GM13977 (cell line): ENCODE measurements at regions not wholly inside any gene's neighbourhood (a gene's known extent, or its start where the extent isn't known, plus 50 kb on each side); places are given as distances from the start of the nearest gene placed in this dataset.

Experiments used
- DNase-seq: peaks from one replicate; pipeline ENCODE4 v3.0.0; 2012; ENCODE audit warnings: low spot score
- CTCF ChIP-seq: IDR thresholded peaks from 2 replicates; pipeline ENCODE4 v1.5.1; 2012; ENCODE audit warnings: mild to moderate bottlenecking, control low read depth; ENCODE audit not compliant: insufficient read depth; ENCODE audit errors: extremely low read depth, missing control alignments
- in situ Hi-C: fragments of 300-500 bp; cut with MboI; formaldehyde crosslinking; loops from one replicate; pipeline ENCODE4 v1.12.0; 2022; ENCODE audit warnings: low sequenced_read_pairs, low pct_unique_long_range_greater_than_20kb, mixed read lengths, inconsistent platforms; ENCODE audit not compliant: unreplicated experiment

- no peak for DNase-seq
- no peak for TF ChIP-seq CTCF
- in situ Hi-C loops: no loop called here
These were observed 132.6 kb downstream of the ETS2 start for GRCh38 chr21:38938343-38938742.

GRCh38 chr21:38937844-38938243, 132.1 kb downstream of the ETS2 start:
- TF ChIP-seq CTCF: no peak
- no peak for DNase-seq
- in situ Hi-C loops: no loop called here

- no peak for DNase-seq
- no peak for TF ChIP-seq CTCF
- in situ Hi-C loops: no loop called here
These were observed 131.6 kb downstream of the ETS2 start for GRCh38 chr21:38937286-38937790.

GRCh38 chr21:38936240-38936639, 130.5 kb downstream of the ETS2 start:
- DNase-seq: no peak
- no peak for TF ChIP-seq CTCF
- in situ Hi-C loops: no loop called here

GRCh38 chr21:38933731-38934130, 128.0 kb downstream of the ETS2 start:
- DNase-seq: no peak
- in situ Hi-C loops: no loop called here
- TF ChIP-seq CTCF: no peak

- in situ Hi-C loops: no loop called here
- no peak for DNase-seq
- TF ChIP-seq CTCF: no peak
These were observed 125.6 kb downstream of the ETS2 start for GRCh38 chr21:38931291-38931690.

GRCh38 chr21:38930853-38931252, 125.1 kb downstream of the ETS2 start:
- no peak for DNase-seq
- no peak for TF ChIP-seq CTCF
- in situ Hi-C loops: no loop called here
